GM19351 (cell line): ENCODE measurements at regions not wholly inside any gene's neighbourhood (a gene's known extent, or its start where the extent isn't known, plus 50 kb on each side); places are given as distances from the start of the nearest gene placed in this dataset.
A peak's percentile ranks its signal among the peaks of the same experiment; 100 is the strongest.

Source experiments
- ATAC-seq: cut with Tn5 transposase; IDR thresholded peaks from one replicate; pipeline ENCODE4 v1.9.1; 2021; ENCODE audit warnings: mild to moderate bottlenecking, moderate library complexity; ENCODE audit not compliant: unreplicated experiment

- ATAC-seq: no peak
Measured at GRCh38 chr6:84528201-84528600, 236.2 kb downstream of the TBX18 start.

DNA sequence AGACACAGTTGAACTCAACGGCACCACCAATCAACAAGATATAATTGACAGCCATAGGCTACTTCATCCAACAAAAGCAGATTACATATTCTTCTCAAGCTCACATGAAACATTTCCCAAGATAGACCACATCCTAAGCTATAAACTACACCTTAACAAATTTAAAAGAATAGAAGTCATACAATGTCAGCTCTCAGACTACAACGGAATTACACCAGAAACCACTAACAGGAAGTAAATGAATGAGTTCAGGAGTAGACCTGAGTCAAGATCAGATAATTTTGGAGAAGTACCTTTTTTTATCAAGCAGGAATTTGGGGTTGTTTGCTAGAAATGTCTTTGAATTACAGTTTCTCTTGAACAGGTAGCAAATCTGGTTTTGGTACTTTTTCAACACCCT, 237.8 kb downstream of the TBX18 start:
- ATAC-seq: peak; percentile 52

- no peak for ATAC-seq
Measured at GRCh38 chr6:84525907-84526306, 238.5 kb downstream of the TBX18 start.

DNA sequence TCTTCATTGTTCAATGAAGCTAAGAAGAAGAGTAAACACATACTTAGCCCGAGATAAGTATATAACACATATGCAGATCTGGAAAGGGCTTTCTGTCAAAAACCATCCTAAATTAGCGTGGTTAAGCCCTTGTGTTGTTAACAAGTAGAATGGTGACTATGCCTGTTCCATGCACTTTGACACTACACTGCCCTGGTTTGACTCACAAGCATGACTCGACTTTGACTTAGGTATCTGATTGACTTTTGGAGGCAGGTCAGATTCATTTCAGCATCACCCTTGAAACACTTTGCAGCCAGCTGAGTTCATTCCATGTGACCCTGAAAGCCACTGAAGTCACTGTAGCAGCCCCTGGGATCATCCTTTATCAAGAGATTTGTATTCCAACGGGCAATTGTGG, 239.8 kb downstream of the TBX18 start:
- ATAC-seq: no peak

DNA sequence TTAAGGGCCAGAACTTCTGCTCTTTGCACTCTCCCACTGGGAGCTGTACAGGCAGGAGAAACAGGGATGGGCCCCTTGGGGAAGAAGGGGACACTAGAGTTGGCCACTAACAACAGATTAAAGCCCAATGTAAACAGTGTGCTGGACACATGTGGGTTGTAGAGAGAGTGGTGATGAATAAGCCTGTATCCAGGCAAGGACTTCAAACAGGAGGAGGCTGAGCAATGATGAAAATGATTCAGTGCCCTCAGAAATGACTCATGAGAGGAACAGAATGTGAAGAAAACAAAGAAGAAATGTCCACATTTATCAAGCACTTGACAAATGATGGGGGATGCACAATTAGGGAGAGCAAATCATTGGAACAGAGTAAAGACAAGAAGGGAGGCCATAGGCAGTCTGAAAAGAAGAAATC, 242.3 kb downstream of the TBX18 start:
- no peak for ATAC-seq

DNA sequence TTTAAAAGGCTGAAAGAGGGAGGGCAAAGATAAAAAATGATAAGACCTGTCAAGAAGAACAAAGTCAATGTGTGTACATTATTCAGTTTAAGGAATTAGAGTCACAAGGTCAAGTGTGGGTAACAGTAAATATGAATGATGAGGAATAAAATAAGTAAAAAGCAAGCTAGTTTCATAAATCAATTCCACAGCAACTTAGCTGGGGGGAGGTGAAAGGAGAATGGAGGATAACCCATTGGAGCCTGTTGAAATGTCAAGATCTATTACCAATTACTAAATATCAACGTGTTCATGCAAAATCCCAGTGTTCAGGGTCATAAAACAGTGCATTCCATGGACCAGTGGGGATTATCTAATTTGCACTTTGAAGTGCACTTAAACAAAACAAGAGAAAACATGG, 242.9 kb downstream of the TBX18 start:
- ATAC-seq: no peak

DNA sequence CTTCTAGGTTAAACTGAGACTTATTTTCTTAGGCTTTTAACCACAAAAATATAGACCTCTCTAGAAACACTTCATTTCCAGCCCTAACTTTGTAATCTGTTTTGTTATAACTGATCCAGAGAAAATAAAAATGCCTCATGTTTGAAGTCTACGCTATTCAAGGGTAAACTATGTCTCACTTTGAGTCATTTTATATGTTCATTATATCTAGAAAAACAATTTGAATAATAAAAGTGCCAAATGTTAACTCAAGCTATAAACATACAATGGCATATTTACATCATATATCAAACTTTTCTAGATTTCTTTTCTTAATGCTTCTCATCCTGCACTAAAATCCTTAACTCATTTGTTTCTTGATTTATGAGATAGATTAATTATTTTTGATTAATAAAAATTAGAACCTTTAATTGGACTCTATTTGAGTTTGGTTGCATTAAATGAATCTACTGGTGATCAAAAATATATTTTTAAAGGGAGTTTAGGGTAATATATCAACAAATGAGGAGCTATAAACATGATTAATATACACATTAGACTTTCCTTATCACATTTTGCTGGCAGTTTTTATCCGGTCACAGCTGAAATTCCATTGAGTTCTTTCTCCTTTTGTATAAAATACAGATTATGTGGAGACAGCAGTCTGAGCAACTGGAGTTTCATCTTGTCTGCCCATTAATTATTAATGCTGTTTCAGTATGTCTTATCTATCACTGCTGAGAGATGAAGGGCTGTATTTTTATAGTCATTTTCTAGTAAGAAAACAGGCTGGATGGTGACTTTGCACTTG, 246.5 kb downstream of the TBX18 start:
- no peak for ATAC-seq

DNA sequence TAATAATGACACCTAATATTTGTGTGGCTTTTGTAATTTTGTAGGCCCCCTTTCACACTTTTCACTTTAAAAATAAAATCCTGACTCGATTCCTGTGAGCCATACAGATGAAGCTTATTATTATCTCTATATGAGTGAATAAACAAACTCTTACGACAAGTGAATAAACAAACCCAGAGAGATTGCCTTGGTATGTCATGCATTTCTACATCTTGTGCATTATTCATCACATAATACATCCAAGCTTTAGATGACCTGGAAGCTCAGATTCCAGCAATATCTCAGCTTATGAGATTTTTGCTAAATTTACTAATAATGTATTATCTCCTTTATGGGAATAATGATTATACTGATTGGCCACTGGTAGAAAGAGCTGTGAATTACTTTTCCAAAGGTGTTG, 248.2 kb downstream of the TBX18 start:
- no peak for ATAC-seq

- ATAC-seq: no peak
Measured at GRCh38 chr6:84515067-84515466, 249.3 kb downstream of the TBX18 start.

DNA sequence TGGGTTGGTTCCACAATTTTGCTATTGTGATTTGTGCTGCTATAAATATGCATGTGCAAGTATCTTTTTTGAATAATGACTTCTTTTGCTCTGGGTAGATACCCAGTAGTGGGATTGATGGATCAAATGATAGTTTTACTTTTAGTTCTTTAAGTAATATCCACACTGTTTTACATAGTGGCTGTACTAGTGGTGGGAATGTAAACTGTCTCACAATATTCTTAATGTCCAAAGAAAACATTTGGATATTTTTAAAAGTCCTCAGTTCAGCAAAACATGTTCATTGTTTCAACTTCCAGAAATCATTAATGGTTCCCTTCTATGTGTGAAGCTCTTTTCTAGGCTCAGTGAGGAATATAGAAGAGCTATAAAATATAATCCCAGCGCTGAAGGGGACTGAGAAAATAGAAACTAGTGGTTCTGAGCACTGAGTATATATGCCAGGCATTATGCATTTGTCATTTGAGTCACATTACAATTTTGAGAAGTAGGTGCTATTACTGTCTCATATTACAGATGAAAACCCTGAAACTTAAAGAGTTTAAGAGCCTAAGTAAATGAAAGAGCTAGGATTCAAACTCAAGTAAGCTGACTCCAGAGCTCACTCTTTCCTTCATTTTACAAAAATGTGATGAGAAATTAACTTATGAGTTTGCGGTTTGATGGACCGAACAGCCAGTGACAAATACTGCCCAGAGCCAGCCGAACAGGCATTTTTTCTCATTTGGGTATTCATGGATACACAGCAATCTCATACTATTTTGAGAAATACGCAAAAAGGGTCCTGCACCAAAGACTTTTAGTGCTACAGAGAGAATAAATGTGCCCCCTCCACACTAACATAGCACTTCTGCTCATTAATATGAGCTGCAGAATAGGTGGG, 250.1 kb downstream of the TBX18 start:
- no peak for ATAC-seq

DNA sequence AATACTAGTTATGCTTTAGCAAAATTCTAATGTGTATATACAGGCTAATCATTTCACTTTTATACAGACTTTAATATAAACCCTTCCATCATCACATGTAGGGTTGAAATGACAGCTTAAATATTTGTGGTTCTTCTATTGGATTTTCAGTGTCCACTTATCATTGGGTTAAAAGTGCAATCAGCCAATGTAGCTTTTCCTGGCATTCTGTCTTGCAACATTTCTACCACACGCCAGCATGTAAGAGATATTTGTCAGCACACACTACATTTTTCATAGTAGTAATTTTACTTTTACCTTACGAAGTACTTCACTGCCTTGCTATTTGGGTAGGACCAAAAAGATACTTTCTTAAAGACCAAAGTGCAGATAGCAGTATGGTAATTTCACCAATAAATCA, 252.0 kb downstream of the TBX18 start:
- no peak for ATAC-seq

DNA sequence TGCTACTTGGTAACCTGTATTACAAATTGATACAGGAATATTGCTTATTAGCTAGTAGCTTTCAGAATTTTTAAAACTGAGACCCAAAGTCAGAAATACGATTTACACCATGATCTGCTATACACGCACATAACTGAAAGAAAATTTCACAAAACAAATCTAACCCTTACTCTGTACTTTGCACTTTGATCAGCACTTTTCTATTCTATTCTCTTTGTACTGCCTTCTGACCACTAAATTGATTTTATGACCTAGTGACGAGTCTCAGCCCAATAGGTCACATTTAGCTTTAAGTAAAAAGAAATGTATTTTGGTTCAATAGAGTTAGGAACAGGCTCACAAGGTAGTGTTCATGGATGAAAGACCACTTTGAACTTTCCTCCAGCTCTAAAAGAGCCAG, 252.5 kb downstream of the TBX18 start:
- ATAC-seq: no peak

- ATAC-seq: no peak
Measured at GRCh38 chr6:84508981-84509380, 255.4 kb downstream of the TBX18 start.

DNA sequence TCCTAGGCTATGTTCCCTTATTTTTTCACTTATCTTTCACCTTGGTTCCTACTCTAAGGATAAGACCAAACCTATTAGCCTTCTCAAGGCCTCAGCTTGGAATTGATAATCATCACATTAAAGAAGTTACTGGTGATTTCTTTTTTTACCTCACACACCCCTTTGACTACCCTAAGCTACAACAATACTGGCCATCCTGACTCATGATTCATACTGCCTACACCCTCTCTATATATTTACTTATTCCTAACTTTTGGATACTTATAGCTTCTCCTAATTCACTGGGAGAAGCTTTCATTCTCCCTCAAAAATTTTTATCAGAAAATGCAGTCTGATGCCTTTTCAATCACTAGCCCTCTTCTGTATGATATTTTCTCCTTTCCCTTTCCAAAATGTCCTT, 256.1 kb downstream of the TBX18 start:
- no peak for ATAC-seq

GRCh38 chr6:84504025-84504424, 260.4 kb downstream of the TBX18 start:
- no peak for ATAC-seq

DNA sequence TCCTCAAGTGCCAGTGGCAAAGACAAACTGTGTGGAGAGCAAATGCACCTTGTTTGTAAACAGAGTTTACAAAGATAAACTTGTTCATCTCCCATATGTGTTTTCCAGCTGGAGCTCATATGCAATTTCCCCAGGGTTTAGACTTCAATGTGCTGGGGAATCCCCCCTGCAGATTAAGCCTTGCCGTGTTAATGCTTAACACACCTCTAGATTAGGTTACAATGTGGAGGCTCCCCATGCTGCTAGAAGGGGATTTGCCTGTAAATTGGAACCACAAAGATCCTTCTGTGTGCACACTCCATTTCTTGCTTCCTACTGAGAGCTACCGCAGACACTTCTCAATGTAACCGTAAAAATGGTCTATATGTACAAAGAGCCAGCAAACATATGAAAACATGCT, 263.1 kb downstream of the TBX18 start:
- ATAC-seq: no peak

- no peak for ATAC-seq
Measured at GRCh38 chr6:84500726-84501125, 263.7 kb downstream of the TBX18 start.

DNA sequence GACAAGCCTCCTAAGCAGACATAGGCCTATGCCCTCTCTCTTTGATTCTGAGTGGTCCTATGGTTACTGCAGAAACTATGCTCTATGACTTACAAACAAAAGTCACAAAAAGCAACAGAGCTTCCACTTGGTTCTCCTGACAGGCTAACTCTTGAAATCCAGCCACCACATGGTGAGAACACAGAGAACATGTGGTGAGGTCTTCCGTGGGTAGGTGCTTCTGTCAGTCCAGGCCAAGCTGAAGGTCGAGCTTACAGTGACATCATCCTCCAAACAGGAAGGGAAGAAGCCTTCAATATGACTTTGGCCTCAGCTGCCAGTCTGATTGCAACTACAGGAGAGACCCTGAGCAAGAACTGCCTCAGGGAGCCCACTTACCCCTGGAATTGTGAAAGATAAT, 265.5 kb downstream of the TBX18 start:
- no peak for ATAC-seq

- no peak for ATAC-seq
Measured at GRCh38 chr6:84492241-84493165, 265.1 kb upstream of the CEP162 start.

GRCh38 chr6:84489598-84489997, 262.2 kb upstream of the CEP162 start:
- no peak for ATAC-seq

GRCh38 chr6:84486526-84486925, 259.1 kb upstream of the CEP162 start:
- ATAC-seq: no peak
